ENCODE measurements at regions not wholly inside any gene's neighbourhood (a gene's known extent, or its start where the extent isn't known, plus 50 kb on each side); places are given as distances from the start of the nearest gene placed in this dataset.

DNA sequence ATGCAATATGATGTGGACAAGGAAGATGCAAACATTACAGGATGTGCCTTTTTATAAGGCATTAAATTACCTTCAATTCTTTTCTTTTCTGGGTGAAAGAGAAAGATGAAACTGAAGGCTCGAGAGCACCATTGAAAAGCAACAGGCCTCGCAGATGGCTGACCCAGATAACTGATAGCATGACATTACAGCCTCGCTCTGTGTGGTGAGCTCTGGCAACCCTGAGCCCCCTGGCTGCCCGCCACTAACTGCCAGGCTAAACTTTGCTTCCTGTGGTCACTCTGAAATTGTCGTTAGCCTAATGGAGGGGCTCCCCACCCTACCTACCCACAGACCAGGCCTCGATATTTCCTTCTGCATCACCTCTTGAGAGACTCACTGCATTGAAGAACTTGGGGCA, 516.8 kb upstream of the FANCL start:
- Histone ChIP-seq H3K36me3 (ENCODE audit: control insufficient read depth in 2 of 4, insufficient read depth in 4 of 4, low read length in 3 of 4) (no peaks in the 10 kb centered on the region), H2BK20ac (ENCODE audit: low read length) (no peak overlapping the region), H2BK5ac (ENCODE audit: low read depth, low read length) (no peak overlapping the region), H2BK15ac (ENCODE audit: low read length) (no peak overlapping the region), H2AK5ac (ENCODE audit: low read depth, low read length) (no peak overlapping the region), H3K27me3 (replicated peaks in 1 of 4; ENCODE audit: control insufficient read depth in 3 of 4, extremely low read depth in 1 of 4, insufficient read depth in 3 of 4, low read length in 3 of 4) (no peaks in the 10 kb centered on the region), H3K23ac (ENCODE audit: insufficient read length) (no peak overlapping the region), H3K56ac (replicated peaks; ENCODE audit: insufficient read length, low read depth, low read length) (no peak overlapping the region), H4K20me1 (replicated peaks in 1 of 2; ENCODE audit: control insufficient read depth in 1 of 2, insufficient read depth in 2 of 2, low read length in 2 of 2) (no peaks in the 10 kb centered on the region), H2AFZ (ENCODE audit: low read length) (no peak overlapping the region), H3K4me1 (replicated peaks in 1 of 4; ENCODE audit: control insufficient read depth in 3 of 4, insufficient read depth in 4 of 4, low read length in 3 of 4) (peaks cover 0 to 3% (median 1%) of the 10 kb centered on the region in 4 experiments; a peak in 3 of 7 replicates), H3K14ac (ENCODE audit: insufficient read length) (no peak overlapping the region), H4K91ac (replicated peaks; ENCODE audit: insufficient read length, low read length) (no peak overlapping the region), H3K79me2 (ENCODE audit: control insufficient read depth in 1 of 2, insufficient read depth in 2 of 2, low read length in 2 of 2) (no peaks in the 10 kb centered on the region), H3K18ac (ENCODE audit: extremely low read depth, low read length) (no peak overlapping the region), H4K5ac (ENCODE audit: insufficient read length, low read depth, low read length) (no peak overlapping the region), H3K27ac (ENCODE audit: low read depth, low read length) (no peak overlapping the region), H3K23me2 (ENCODE audit: low read depth, low read length) (no peaks in the 10 kb centered on the region), H4K8ac (ENCODE audit: extremely low read depth, insufficient read depth, low read length) (no peak overlapping the region), H3K9ac (replicated peaks in 1 of 4; ENCODE audit: extremely low read depth in 1 of 4, low read depth in 3 of 4, low read length in 3 of 4) (no peak overlapping the region), H3K79me1 (ENCODE audit: low read depth, low read length) (no peaks in the 10 kb centered on the region), H3K4me2 (ENCODE audit: insufficient read depth in 1 of 2, low read depth in 2 of 2, low read length in 2 of 2) (no peak overlapping the region), H3K4ac (replicated peaks; ENCODE audit: insufficient read length, low read depth, low read length) (no peak overlapping the region), H2BK120ac (replicated peaks; ENCODE audit: low read depth, low read length) (no peak overlapping the region), H3K9me3 (ENCODE audit: insufficient read depth in 2 of 2, low read depth in 1 of 2, low read length in 1 of 2) (no peaks in the 10 kb centered on the region), H2BK12ac (ENCODE audit: low read depth, low read length) (no peak overlapping the region), H3K4me3 (ENCODE audit: extremely low read depth in 1 of 4, insufficient read depth in 2 of 4, low read depth in 3 of 4, low read length in 4 of 4) (no peak overlapping the region)
- no peak for DNase-seq (ENCODE audit: low read depth in 1 of 2, low spot score in 2 of 2)
- no peak for FAIRE-seq
- ChIA-PET POLR2A (ENCODE audit: partially characterized antibody) (no interaction called here), CTCF (ENCODE audit: partially characterized antibody) (interaction anchor here (1.1 to 1.4 kb wide), 2 partner anchors 8 to 186 kb away, joined by 3 read pairs; no protein-coding TSS in a partner anchor)
- TF ChIP-seq TBP (IDR thresholded peaks at IDR 0.05; ENCODE audit: low read depth, low read length) = no peak
- no peak for TF ChIP-seq ATF3 (IDR thresholded peaks at IDR 0.05; ENCODE audit: insufficient read depth, low read depth, low read length)
- no peak for TF ChIP-seq FOSL1 (IDR thresholded peaks at IDR 0.05; ENCODE audit: insufficient read depth, low read depth, low read length)
- TF ChIP-seq RAD21 (IDR thresholded peaks at IDR 0.05 in 1 of 2, conservative IDR thresholded peaks at IDR 0.05 in 1 of 2; ENCODE audit: low read depth in 2 of 2, low read length in 2 of 2) = no peak
- no peak for TF ChIP-seq POLR2A (IDR thresholded peaks at IDR 0.05; ENCODE audit: control extremely low read depth in 1 of 2, low read depth in 2 of 2, low read length in 2 of 2)
- no peak for TF ChIP-seq RFX5 (IDR thresholded peaks at IDR 0.05; ENCODE audit: borderline replicate concordance, low read depth, low read length)
- TF ChIP-seq ZNF274 (IDR thresholded peaks at IDR 0.05; ENCODE audit: borderline replicate concordance, extremely low read depth, low read length) = no peak
- TF ChIP-seq CBX5 (IDR thresholded peaks at IDR 0.05; ENCODE audit: low read depth, low read length) = no peak
- TF ChIP-seq BRCA1 (IDR thresholded peaks at IDR 0.05; ENCODE audit: low read depth, low read length) = no peak
- no peak for TF ChIP-seq CHD2 (IDR thresholded peaks at IDR 0.05; ENCODE audit: low read length)
- TF ChIP-seq SIRT6 (IDR thresholded peaks at IDR 0.05; ENCODE audit: low read length) = no peak
- TF ChIP-seq JUN (IDR thresholded peaks at IDR 0.05; ENCODE audit: low read depth, low read length) = no peak
- no peak for TF ChIP-seq TAF7 (optimal IDR thresholded peaks at IDR 0.05; ENCODE audit: borderline replicate concordance, low read depth, low read length)
- 89% methylated on average over 6 of the region's 6 CpGs; no CpG with 5 or more reads in 1 of the 2 experiments for WGBS, 2 experiments (ENCODE audit: extremely low coverage in 1 of 2, insufficient coverage in 1 of 2, insufficient read length in 1 of 2, insufficient replicate concordance in 2 of 2, low coverage in 1 of 2, low lambda C conversion rate in 2 of 2, missing lambda C conversion rate in 1 of 2)
